ENCODE measurements at regions not wholly inside any gene's neighbourhood (a gene's known extent, or its start where the extent isn't known, plus 50 kb on each side); places are given as distances from the start of the nearest gene placed in this dataset.

DNA sequence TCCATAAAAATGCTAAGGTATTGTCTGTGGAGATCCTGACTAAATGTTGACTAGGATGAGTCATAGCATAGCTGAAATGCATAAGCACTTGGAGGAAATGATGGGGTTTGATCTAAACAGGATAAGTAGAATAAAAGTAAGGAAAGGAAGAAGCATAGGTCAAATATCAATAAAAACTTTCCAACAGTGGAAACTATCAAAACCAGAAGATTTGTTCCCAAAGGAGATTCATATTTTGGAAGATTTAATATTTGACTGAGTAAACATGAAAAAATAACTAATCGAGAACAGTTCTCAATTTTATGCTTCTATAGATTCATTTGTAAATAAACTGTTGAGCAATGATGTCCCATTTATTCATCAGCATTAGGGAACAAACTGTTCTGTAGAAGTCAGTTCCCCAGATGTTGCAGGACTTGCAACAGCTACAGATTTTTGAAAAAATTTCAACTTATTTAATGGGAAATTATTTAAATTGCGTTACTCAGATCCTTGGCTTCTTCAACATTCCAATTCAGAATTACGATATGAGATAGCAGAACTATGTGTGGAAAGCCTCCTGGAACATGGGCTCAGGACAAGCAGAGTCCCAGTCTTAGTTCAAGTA lies 133.7 kb upstream of the TBX18 start:
- intact Hi-C loops (cut with micrococcal nuclease), result no loop called here
- H3K4me3 ChIP-seq (replicated peaks in 1 of 3; ENCODE audit: low read depth in 2 of 3, low read length in 3 of 3), result no peak overlapping the region
- TF ChIP-seq, protein P1, sequence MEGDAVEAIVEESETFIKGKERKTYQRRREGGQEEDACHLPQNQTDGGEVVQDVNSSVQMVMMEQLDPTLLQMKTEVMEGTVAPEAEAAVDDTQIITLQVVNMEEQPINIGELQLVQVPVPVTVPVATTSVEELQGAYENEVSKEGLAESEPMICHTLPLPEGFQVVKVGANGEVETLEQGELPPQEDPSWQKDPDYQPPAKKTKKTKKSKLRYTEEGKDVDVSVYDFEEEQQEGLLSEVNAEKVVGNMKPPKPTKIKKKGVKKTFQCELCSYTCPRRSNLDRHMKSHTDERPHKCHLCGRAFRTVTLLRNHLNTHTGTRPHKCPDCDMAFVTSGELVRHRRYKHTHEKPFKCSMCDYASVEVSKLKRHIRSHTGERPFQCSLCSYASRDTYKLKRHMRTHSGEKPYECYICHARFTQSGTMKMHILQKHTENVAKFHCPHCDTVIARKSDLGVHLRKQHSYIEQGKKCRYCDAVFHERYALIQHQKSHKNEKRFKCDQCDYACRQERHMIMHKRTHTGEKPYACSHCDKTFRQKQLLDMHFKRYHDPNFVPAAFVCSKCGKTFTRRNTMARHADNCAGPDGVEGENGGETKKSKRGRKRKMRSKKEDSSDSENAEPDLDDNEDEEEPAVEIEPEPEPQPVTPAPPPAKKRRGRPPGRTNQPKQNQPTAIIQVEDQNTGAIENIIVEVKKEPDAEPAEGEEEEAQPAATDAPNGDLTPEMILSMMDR (IDR thresholded peaks at IDR 0.05), result no peak
- H2AFZ ChIP-seq (ENCODE audit: insufficient read depth, low read depth, low read length, poor library complexity, severe bottlenecking), result no peak overlapping the region
- H3K4me3 Mint-ChIP-seq, result no peak overlapping the region
- peaks cover 0 to 1% (median 0%) of the 10 kb centered on the region in 3 donors for H3K27me3 Mint-ChIP-seq (ENCODE audit: low read depth in 3 of 3)
- no peak overlapping the region for H3K27ac ChIP-seq (ENCODE audit: low read depth in 1 of 2, low read length in 2 of 2)
- no peaks in the 10 kb centered on the region for H3K27me3 ChIP-seq (ENCODE audit: control insufficient read depth in 2 of 2, insufficient read depth in 2 of 2, low read length in 2 of 2)
- H3K4me1 Mint-ChIP-seq, result no peaks in the 10 kb centered on the region
- WGBS (ENCODE audit: insufficient coverage), result no CpG with 5 or more reads among the region's 3 CpGs
- H3K27ac Mint-ChIP-seq, result no peak overlapping the region
- peaks cover 0 to 1% (median 0%) of the 10 kb centered on the region in 7 donors for H3K9me3 Mint-ChIP-seq
- no peaks in the 10 kb centered on the region for H3K9me3 ChIP-seq (replicated peaks in 1 of 2; ENCODE audit: control insufficient read depth in 1 of 2, insufficient read depth in 1 of 2, low read length in 2 of 2)
- H3K9ac ChIP-seq (ENCODE audit: insufficient read depth, low read length, poor library complexity, severe bottlenecking), result no peak overlapping the region
- H3K36me3 ChIP-seq (replicated peaks in 1 of 2; ENCODE audit: control insufficient read depth in 1 of 2, insufficient read depth in 2 of 2, low read length in 2 of 2), result no peaks in the 10 kb centered on the region
- H3K4me2 ChIP-seq (replicated peaks; ENCODE audit: extremely low read depth, low read length, poor library complexity, severe bottlenecking), result no peak overlapping the region
- no peaks in the 10 kb centered on the region for H3K4me1 ChIP-seq (ENCODE audit: control insufficient read depth in 1 of 2, insufficient read depth in 2 of 2, low read length in 2 of 2)
- no peaks in the 10 kb centered on the region for H3K79me2 ChIP-seq (ENCODE audit: insufficient read depth, low read length)
- DNase-seq, result no peak
- no peaks in the 10 kb centered on the region for H3K36me3 Mint-ChIP-seq
- no peaks in the 10 kb centered on the region for H4K20me1 ChIP-seq (ENCODE audit: insufficient read depth, low read length)

DNA sequence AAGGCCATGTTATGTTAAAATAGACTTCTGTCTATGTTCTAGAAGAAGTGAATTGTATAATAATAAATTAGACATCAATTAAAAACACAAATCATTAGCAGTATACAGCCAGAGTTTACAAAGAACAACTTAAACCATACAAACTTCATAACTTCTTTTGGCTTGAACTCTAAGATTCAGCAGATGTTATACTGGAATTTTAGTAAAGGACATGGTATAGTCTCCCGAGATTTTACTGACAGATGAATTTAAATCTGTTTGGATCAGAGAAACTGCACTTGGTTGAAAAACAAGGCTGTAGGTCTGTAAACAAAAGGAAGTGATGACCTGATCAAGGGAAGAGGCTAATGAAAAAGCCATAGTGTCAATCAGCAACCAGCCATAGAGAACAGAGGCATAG lies 132.6 kb upstream of the TBX18 start:
- Histone ChIP-seq H3K27me3 (ENCODE audit: control insufficient read depth in 2 of 2, insufficient read depth in 2 of 2, low read length in 2 of 2) (no peaks in the 10 kb centered on the region), H3K4me2 (replicated peaks; ENCODE audit: extremely low read depth, low read length, poor library complexity, severe bottlenecking) (no peak overlapping the region), H3K79me2 (ENCODE audit: insufficient read depth, low read length) (no peaks in the 10 kb centered on the region), H3K36me3 (replicated peaks in 1 of 2; ENCODE audit: control insufficient read depth in 1 of 2, insufficient read depth in 2 of 2, low read length in 2 of 2) (no peaks in the 10 kb centered on the region), H3K9ac (ENCODE audit: insufficient read depth, low read length, poor library complexity, severe bottlenecking) (no peak overlapping the region), H4K20me1 (ENCODE audit: insufficient read depth, low read length) (no peaks in the 10 kb centered on the region), H3K9me3 (replicated peaks in 1 of 2; ENCODE audit: control insufficient read depth in 1 of 2, insufficient read depth in 1 of 2, low read length in 2 of 2) (no peaks in the 10 kb centered on the region), H3K4me3 (replicated peaks in 1 of 3; ENCODE audit: low read depth in 2 of 3, low read length in 3 of 3) (no peak overlapping the region), H3K4me1 (ENCODE audit: control insufficient read depth in 1 of 2, insufficient read depth in 2 of 2, low read length in 2 of 2) (no peaks in the 10 kb centered on the region), H2AFZ (ENCODE audit: insufficient read depth, low read depth, low read length, poor library complexity, severe bottlenecking) (no peak overlapping the region), H3K27ac (ENCODE audit: low read depth in 1 of 2, low read length in 2 of 2) (no peak overlapping the region)
- peaks cover 0 to 1% (median 0%) of the 10 kb centered on the region in 7 donors for H3K9me3 Mint-ChIP-seq
- TF ChIP-seq, protein P1 (IDR thresholded peaks at IDR 0.05), result no peak
- H3K36me3 Mint-ChIP-seq, result no peaks in the 10 kb centered on the region
- H3K27ac Mint-ChIP-seq, result no peak overlapping the region
- intact Hi-C loops (cut with micrococcal nuclease), result no loop called here
- peaks cover 0 to 1% (median 0%) of the 10 kb centered on the region in 3 donors for H3K27me3 Mint-ChIP-seq (ENCODE audit: low read depth in 3 of 3)
- 100% methylated on average over 1 of the region's 1 CpG for WGBS (ENCODE audit: insufficient coverage)
- no peak overlapping the region for H3K4me3 Mint-ChIP-seq
- DNase-seq, result no peak
- no peaks in the 10 kb centered on the region for H3K4me1 Mint-ChIP-seq

All from CD14-positive monocyte (primary cell).